GM18907 (cell line): ENCODE measurements at regions not wholly inside any gene's neighbourhood (a gene's known extent, or its start where the extent isn't known, plus 50 kb on each side); places are given as distances from the start of the nearest gene placed in this dataset.

Experiments used
- ATAC-seq: cut with Tn5 transposase; IDR thresholded peaks from one replicate; pipeline ENCODE4 v1.9.1; 2021; ENCODE audit warnings: mild to moderate bottlenecking, moderate library complexity; ENCODE audit not compliant: unreplicated experiment

GRCh38 chr5:106189121-106189809 lies 1481.5 kb downstream of the EFNA5 start:
- ATAC-seq = no peak

- no peak for ATAC-seq
Observed at GRCh38 chr5:106185661-106186081, 1485.1 kb downstream of the EFNA5 start.

DNA sequence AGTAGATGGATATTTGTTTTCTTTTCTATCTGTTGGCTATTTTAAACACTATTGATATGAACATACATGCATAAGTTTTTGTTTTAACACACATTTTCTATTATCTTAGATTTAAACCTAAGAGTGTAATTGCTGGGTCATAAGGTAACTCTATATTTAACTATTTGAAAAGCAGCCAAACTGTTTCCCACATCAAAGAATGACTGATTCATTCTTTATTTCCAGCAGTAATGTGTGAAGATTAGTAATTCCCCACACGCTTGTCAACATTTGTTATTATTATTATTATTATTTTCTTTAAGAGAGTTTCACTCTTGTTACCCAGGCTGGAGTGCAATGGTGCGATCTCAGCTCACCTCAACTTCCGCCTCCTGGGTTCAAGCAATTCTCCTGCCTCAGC lies 1495.8 kb downstream of the EFNA5 start:
- ATAC-seq = no peak

GRCh38 chr5:106172681-106173532 lies 1497.8 kb downstream of the EFNA5 start:
- no peak for ATAC-seq

DNA sequence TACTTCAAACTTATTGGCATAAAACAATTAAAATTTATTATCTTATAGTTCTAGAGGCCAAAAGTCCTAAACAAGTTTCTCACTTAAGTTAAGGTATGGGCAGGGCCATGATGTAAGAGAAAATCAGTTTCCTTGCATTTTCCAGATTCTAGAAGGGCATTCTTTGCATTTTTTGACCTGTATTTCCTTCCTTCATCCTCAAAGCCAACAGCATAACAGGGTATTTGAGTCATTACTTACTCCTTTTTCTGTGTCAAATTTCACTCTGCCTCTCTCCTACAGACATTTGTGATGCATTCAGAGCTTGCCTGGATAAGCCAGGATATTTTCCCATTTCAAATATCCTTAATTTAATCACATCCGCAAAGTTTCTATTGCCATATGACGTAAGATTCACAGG lies 1499.0 kb downstream of the EFNA5 start:
- ATAC-seq = no peak

GRCh38 chr5:106171132-106171531 lies 1499.6 kb downstream of the EFNA5 start:
- no peak for ATAC-seq

- no peak for ATAC-seq
Observed at GRCh38 chr5:106167766-106168165, 1503.0 kb downstream of the EFNA5 start.

DNA sequence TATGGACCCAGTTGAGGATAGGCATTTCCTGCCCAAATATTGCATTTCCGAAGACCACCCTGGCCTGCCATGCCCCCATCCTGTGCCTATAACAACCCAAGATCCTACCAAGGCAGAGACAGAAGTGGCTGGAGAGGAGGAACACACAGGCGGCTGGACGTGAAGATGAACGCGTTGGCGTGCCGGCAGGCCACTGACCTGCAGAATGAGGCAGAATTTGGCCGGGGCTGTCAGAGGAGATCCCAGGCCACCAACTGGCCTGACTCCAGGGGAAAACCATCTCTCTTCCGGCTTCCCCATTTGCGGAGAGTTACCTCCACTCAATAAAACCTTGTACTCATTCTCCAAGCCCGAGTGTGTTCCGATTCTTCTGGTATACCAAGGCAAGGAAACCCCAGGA lies 1507.5 kb downstream of the EFNA5 start:
- no peak for ATAC-seq

DNA sequence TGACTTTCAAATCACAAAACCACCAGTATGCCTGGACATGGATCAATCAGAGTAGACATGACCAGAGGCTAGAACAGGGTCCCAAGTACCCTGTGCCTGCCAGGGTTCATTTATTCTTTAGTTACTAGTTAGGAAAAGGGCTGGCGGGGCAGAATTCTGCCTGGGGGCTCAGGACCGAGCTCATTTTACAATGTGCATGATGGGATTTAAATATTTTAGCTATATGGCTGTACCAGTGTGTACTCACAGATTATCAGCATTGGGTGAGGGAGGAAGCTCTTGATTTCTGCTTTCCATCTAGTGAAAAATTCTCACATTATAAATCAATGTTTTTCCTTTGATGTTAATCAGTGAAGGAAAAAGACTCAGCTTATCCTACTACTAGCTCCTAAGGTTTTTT lies 1511.1 kb downstream of the EFNA5 start:
- ATAC-seq = no peak

- ATAC-seq = no peak
Observed at GRCh38 chr5:106154280-106154716, 1516.4 kb downstream of the EFNA5 start.

DNA sequence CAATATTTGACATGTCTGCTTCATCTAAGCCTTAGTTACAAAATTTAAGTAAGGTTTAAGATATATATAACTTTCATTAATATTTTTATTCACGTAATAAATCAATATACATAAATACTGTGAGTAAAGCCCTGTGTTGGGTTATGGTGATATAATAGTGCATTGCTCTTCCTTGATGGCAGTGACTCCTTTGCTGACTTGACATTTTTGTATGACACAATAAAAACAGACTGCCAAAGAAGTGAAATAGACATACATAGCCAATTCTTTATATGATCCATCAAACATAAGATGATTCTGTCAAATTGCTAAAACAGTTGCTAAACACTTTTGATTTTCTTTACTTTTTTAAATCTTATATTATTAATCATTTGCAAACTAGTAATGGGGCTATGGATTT lies 1518.2 kb downstream of the EFNA5 start:
- ATAC-seq = no peak

GRCh38 chr5:106142116-106142515 lies 1528.6 kb downstream of the EFNA5 start:
- no peak for ATAC-seq

- ATAC-seq = no peak
Observed at GRCh38 chr5:106140101-106140500, 1530.6 kb downstream of the EFNA5 start.

- no peak for ATAC-seq
Observed at GRCh38 chr5:106136061-106136460, 1534.7 kb downstream of the EFNA5 start.

DNA sequence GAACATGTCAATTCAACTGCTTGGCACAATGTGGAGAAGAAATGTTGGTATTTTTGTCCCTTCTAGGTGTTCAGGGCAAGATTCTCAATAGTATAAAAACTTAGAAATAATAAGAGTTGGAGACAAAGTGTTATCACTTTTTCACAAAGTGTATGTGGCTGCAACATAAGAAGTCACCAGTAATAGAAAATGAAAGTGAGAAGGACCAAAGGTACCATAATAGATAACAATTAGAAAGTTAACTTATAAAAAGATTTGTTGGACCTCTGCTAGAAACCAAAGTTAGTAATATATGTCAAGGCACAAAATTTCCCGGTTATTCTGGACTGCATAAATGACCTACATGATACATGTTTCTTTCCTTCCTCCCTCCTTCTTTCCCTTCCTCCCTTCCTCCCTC lies 1535.3 kb downstream of the EFNA5 start:
- ATAC-seq = no peak

- ATAC-seq = no peak
Observed at GRCh38 chr5:106134549-106134948, 1536.2 kb downstream of the EFNA5 start.

DNA sequence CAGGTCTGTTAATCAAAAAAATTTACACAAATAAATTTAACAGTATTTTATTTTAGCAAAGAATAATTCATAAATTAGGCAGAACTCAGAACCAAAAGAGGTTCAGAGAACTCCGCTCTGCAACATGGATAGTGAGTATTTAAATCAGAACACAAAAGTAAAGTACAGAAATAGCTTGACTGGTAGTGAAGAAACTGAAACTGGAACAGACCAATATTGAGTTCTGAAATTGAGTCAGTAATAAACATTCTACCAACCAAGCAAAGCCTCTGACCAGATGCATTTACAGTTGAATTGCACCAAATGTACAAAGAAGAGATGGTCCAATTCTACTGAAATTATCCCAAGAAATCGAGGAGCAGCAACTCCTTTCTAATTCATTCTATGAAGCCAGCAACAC lies 1542.8 kb downstream of the EFNA5 start:
- peak; percentile 50 for ATAC-seq

GRCh38 chr5:106127341-106127781 lies 1543.4 kb downstream of the EFNA5 start:
- ATAC-seq = no peak

- no peak for ATAC-seq
Observed at GRCh38 chr5:106121972-106122605, 1548.6 kb downstream of the EFNA5 start.

GRCh38 chr5:106116682-106117081 lies 1554.1 kb downstream of the EFNA5 start:
- ATAC-seq = no peak

- ATAC-seq = no peak
Observed at GRCh38 chr5:106113922-106114321, 1556.8 kb downstream of the EFNA5 start.

DNA sequence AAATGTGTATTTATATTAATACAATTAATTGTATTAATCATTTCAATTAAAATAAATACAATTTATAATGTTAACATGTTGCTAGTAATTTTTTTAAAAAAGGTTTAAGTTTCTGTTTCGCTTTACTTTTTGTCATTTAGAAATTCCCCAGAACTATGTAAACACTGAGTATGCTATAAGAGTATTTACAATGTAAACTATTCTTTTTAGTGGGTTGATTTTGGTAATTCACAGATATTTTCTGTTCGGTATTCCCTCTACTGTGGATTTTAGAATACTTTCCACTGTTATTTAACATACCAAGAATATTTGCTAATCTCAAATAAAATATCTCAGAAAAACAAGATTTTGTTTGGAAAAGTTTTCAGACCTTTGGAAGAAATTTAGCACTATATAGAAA lies 1564.4 kb downstream of the EFNA5 start:
- ATAC-seq = no peak
